ENCODE measurements at regions not wholly inside any gene's neighbourhood (a gene's known extent, or its start where the extent isn't known, plus 50 kb on each side); places are given as distances from the start of the nearest gene placed in this dataset.
"Not testable (repeated sequence)": the region's sequence is repeated elsewhere in the genome, so short reads cannot be mapped to it uniquely, and the experiment has no call there.

DNA sequence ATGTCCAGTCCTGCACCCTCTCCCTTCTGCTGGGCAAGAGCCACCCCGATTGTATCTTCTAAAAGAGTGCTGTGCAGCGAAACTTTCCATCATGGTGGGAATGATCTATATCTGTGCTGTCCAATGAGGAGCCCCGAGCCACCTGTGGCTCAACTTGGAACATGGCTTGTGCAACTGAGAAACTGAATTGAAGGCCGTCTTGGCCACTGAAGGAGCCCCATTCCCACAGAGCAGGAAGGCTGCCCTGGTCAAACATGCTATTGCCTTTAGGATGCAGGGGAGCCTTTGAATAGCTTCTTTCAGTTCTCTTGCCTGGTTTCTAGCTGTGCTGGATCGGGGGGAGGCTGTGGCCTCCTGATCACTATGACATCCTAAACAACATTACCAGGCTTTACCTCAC, 427.6 kb downstream of the SETD4 start:
- no peak for DNase-seq

- DNase-seq: no peak
Measured at GRCh38 chr21:35628316-35628715, 432.0 kb downstream of the SETD4 start.

GRCh38 chr21:35627462-35627861, 432.9 kb downstream of the SETD4 start:
- DNase-seq: no peak

- DNase-seq: no peak
Measured at GRCh38 chr21:35625576-35625975, 434.8 kb downstream of the SETD4 start.

DNA sequence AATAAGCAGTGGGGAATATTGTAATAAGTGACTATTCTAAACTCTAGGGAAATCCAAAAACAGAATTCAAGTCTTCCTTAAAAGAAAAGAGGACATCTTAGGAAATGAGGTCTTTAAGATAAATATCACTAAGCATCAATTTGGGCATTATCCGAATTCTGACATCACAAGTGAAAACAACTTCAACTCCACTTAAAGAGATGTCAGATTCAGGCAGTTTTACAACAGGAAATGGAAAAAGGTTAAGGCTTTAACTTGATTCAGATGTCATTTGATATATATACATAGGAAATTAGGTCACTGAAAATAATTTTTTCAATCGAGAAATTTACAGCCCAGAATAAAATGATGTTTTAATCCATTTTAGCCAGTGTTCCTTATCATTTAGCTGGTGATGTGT, 435.4 kb downstream of the SETD4 start:
- no peak for DNase-seq

GRCh38 chr21:35622612-35623011, 437.7 kb downstream of the SETD4 start:
- no peak for DNase-seq

- DNase-seq: no peak
Measured at GRCh38 chr21:35619184-35619583, 441.1 kb downstream of the SETD4 start.

DNA sequence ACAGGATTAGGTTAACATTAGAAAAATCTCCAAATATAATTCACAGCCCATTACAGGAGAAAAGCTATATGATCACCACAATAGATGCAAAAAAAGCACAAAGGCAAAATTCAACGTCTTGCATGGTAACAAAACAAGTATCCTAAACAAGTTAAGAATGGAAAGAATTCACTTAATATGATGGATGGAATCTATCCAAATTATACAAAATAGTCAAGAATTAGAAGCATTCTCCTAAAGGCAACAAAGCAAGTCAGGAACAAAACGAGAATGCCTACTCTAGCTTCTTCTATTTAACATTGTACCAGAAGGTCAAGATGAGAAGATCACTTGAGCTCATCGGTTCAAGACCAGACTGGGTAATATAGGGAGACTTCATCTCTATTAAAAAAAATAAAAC, 442.8 kb downstream of the SETD4 start:
- no peak for DNase-seq

GRCh38 chr21:35616090-35616489, 444.2 kb downstream of the SETD4 start:
- peak; percentile 31 for DNase-seq

GRCh38 chr21:35615325-35615724, 445.0 kb downstream of the SETD4 start:
- no peak for DNase-seq

- DNase-seq: no peak
Measured at GRCh38 chr21:35614396-35614921, 445.9 kb downstream of the SETD4 start.

DNA sequence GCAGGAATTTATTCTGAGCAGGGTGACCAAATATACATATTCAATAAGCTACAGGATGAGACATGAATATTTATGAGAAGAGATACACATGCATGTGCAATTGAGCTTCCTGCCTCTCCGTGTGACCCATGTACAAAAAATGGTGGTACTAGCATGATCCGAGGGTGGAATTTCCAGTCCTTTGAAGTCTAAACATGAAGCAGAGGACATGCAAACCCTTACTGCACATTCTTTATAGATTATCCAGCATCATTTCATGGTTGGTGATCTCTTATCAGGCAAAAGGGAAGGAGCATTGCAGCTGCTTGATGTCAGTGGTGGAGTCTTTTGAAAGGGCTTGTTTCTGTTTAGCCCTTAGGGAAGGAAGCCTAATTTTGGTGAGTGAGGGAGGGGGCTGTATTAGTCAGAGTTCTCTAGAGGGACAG, 448.6 kb downstream of the SETD4 start:
- DNase-seq: no peak

DNA sequence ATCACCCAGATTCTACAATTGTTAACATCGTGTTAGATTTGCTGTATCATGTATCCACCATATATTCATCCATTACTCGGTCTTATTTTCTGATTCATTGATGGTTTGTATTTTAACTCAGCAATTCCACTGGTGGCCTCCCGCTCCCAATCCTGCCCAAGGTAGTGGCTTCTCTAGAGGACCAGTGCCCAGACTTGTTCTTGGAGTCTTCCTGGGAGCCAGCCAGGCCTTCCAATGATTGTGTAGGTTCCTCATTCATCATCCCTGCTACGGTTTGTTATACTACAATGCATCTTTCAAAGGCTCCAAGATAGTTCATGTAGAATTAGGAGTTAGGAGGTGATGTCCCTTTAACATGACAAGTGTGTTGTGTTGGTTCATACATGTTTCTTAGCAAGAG, 451.1 kb downstream of the SETD4 start:
- no peak for DNase-seq

DNA sequence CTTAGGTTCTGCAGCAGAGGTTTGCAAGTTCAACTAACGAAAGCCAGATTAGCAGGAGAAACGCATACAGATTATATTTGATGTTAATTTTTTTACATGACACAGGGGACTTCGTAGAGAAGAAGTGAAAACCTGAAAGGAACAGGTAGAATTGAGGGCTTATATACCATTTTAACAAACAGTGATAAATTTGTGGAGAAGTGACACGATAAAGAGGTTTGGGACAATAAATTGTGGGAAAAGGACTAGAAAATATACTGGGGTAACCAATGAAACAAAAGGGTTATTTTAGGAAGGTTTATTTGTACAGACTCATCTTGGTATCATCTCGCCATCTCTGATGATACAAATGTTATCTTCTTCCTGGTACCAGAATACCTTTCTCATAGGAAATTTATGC, 452.9 kb downstream of the SETD4 start:
- DNase-seq: no peak

GRCh38 chr21:35606578-35606977, 453.7 kb downstream of the SETD4 start:
- no peak for DNase-seq

- DNase-seq: no peak
Measured at GRCh38 chr21:35606146-35606545, 454.2 kb downstream of the SETD4 start.

DNA sequence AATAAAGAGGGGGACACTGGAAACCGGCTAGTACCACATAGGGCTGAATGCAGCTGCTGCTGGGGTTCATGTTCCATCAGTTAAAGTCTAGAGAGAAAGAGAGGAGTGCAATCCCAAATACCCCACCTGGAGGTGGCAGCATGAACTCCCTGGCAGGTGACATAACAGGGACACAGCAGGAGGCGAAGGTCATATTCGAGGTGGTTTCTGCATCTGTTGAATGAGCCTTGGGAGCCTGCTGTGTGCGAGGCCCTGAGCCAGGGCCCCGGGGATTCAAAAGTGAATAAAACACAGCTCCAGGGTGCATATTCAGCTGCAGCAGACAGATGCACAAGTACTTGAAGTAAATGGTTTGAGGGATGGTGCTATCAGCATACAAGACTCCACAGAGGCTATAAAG, 456.8 kb downstream of the SETD4 start:
- DNase-seq: no peak

- DNase-seq: no peak
Measured at GRCh38 chr21:35602811-35603362, 457.4 kb downstream of the SETD4 start.

GRCh38 chr21:35601211-35601610, 459.1 kb downstream of the SETD4 start:
- DNase-seq: no peak

GRCh38 chr21:35599164-35599563, 461.2 kb downstream of the SETD4 start:
- no peak for DNase-seq

DNA sequence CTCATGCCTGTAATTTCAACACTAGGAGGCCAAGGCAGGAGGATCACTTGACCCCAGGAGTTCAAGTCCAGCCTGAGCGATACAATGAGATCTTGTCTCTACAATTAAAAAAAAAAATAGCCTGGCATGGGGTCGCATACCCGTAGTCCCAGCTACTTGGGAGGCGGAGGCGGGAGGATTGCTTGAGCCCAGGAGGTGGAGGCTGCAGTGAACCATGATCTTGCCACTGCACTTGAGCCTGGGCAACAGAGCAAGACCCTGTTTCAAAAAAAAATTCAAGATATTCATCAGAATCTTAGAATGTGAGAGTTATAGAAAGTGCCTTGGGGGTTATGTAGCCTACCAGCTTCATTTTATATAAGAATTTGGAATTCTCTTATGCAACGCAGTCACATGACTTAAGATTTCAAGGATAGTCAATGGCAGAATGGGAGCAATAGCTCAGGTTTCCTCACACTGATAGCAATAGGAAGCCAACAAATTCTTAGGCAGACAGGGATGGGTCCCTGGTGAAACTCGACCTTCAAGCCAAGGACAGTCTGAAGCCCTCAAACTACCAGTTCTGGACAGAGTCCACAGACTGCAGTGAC, 462.5 kb downstream of the SETD4 start:
- no peak for DNase-seq

GRCh38 chr21:35594905-35595304, 465.4 kb downstream of the SETD4 start:
- no peak for DNase-seq

DNA sequence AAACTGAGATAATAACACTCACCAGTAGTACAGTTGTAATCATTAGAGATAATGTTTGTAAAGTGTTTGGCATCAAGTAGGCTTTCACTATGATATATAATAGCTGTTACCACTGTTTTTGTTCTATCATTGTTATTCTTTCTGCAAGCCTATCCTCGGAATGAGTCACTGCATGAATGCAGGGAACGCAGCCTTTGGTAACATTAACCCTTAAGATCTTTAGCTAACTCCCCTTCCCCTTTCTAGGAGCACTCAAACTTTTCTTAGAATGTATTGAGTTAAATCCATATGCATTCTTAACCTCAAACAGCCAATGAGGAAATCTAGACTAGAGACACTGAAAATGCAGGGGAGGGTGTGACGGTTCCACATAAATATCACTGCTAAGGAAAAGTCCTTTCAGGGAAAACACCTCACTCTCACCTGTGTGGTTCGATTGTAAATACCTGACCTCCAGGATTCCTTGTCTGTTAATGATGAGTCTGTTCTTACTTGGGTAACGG, 467.3 kb downstream of the SETD4 start:
- DNase-seq: no peak

DNA sequence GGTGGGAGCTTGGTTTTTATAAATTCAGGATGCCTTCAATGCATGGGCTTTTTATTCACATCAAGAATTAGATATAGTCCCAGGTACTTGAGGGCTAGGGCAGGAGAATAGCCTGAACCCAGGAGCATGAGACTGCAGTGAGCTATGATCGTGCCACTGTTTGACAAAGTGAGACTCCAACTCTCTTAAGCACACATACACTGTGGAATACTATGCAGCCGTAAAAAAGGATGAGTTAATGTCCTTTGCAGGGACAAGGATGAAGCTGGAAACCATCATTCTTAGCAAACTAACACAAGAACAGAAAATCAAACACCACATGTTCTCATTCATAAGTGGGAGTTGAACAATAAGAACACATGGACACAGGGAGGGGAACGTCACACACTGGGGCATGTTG, 470.0 kb downstream of the SETD4 start:
- DNase-seq: not testable (repeated sequence)

- DNase-seq: no peak
Measured at GRCh38 chr21:35587841-35588380, 472.4 kb downstream of the SETD4 start.
